K562 (cell line): ENCODE measurements at regions not wholly inside any gene's neighbourhood (a gene's known extent, or its start where the extent isn't known, plus 50 kb on each side); places are given as distances from the start of the nearest gene placed in this dataset.
A peak's percentile ranks its signal among the peaks of the same experiment; 100 is the strongest.

ENCODE experiments used
- ATAC-seq: fragments of 200-7000 bp; cut with Tn5 transposase; 3 replicates; pipeline ENCODE4 v1.9.1; 2020; ENCODE audit warnings: moderate library complexity
- BruUV-seq: library from RNA; stranded (reverse); fragments of 400-500 nt; replicated peaks from 2 replicates; lab custom pipeline; 2021; lab: Mats Ljungman, UMichigan
- CTCF ChIA-PET: fragments of 300-600 bp; formaldehyde crosslinking; extraction: SDS; loops from one replicate; lab custom pipeline; 2021; ENCODE audit warnings: low intra/inter-chr PET ratio; lab: Yijun Ruan, JAX
- POLR2A ChIA-PET: fragments of 300-600, 350-650 bp; sonication (Branson Sonifier 250); formaldehyde crosslinking; extraction: SDS; loops from one replicate; lab custom pipeline; 2021; ENCODE audit warnings: antibody characterized with exemption, inconsistent platforms; lab: Yijun Ruan, JAX
- DNase-seq, 4 experiments: peaks; one replicate each; pipeline versions ENCODE4 v3.0.0 to v3.0.0-alpha.2; 2011 to 2018; ENCODE audit warnings: low spot score in 3 of 4, mixed read lengths in 3 of 4; ENCODE audit errors: extremely low read depth in 1 of 4
- FAIRE-seq: peaks from 2 replicates; lab custom pipeline; 2011; peaks lifted over from hg19 to GRCh38; lab: Jason Lieb, UNC
- H2AFZ ChIP-seq: 2 replicates; pipeline ENCODE4 v1.6.0; 2011; ENCODE audit warnings: low read depth, low read length, control low read depth, inconsistent platforms
- H3K27ac ChIP-seq: fragments of 200-600 bp; 3 replicates; pipeline ENCODE4 v1.8.0; 2011; ENCODE audit warnings: low read depth, mild to moderate bottlenecking, control low read depth, inconsistent platforms, low read length, moderate library complexity, mixed read lengths; ENCODE audit errors: extremely low read depth
- H3K27me3 ChIP-seq, 2 experiments: fragments of 300-600 bp in 1 of 2; 2 replicates in 1 of 2; 3 replicates in 1 of 2; pipeline versions ENCODE4 v1.6.0 to v1.8.0; 2011; ENCODE audit warnings: inconsistent platforms in 2 of 2, low read length in 2 of 2, mild to moderate bottlenecking in 1 of 2, mixed read lengths in 1 of 2, moderate library complexity in 1 of 2; ENCODE audit not compliant: control insufficient read depth in 2 of 2, insufficient read depth in 2 of 2
- H3K36me3 ChIP-seq: fragments of 300-600 bp; 3 replicates; pipeline ENCODE4 v1.8.0; 2011; ENCODE audit warnings: mild to moderate bottlenecking, low read length, inconsistent platforms; ENCODE audit not compliant: control insufficient read depth, insufficient read depth
- H3K4me1 ChIP-seq, 2 experiments: fragments of 200-600 bp in 1 of 2; replicated peaks in 1 of 2; 2 replicates in 1 of 2; 3 replicates in 1 of 2; pipeline versions ENCODE4 v1.5.1 to v1.8.0; 2011; ENCODE audit warnings: inconsistent platforms in 2 of 2, low read length in 2 of 2, mild to moderate bottlenecking in 1 of 2, mixed read lengths in 1 of 2, moderate library complexity in 1 of 2; ENCODE audit not compliant: control insufficient read depth in 2 of 2, insufficient read depth in 2 of 2
- H3K4me2 ChIP-seq: 2 replicates; pipeline ENCODE4 v1.6.1; 2011; ENCODE audit warnings: low read length, control low read depth, inconsistent platforms, mixed read lengths; ENCODE audit not compliant: insufficient read depth
- H3K4me3 ChIP-seq: fragments of 200-600 bp; sonication (generic), shearing (Covaris generic); 2 replicates; pipeline ENCODE4 v1.5.1; 2016; ENCODE audit warnings: control low read depth, inconsistent platforms
- H3K79me2 ChIP-seq: fragments of 200-600 bp; 3 replicates; pipeline ENCODE4 v1.8.0; 2011; ENCODE audit warnings: low read length, inconsistent platforms; ENCODE audit not compliant: control insufficient read depth, insufficient read depth
- H3K9ac ChIP-seq, 2 experiments: 2 replicates each; pipeline versions ENCODE4 v1.6.0 to v1.6.1; 2011; ENCODE audit warnings: low read depth in 2 of 2, low read length in 2 of 2, control low read depth in 1 of 2, inconsistent platforms in 1 of 2, mild to moderate bottlenecking in 1 of 2, mixed read lengths in 1 of 2; ENCODE audit not compliant: insufficient read depth in 1 of 2
- H3K9me1 ChIP-seq: one replicate; pipeline ENCODE4 v1.6.0; 2011; ENCODE audit warnings: inconsistent platforms, mild to moderate bottlenecking, low read length, moderate library complexity; ENCODE audit not compliant: control insufficient read depth, insufficient read depth
- H3K9me3 ChIP-seq: replicated peaks from 2 replicates; pipeline ENCODE4 v1.5.1; 2011; ENCODE audit warnings: low read depth, low read length, inconsistent platforms; ENCODE audit not compliant: control insufficient read depth, insufficient read depth
- H4K20me1 ChIP-seq: replicated peaks from 2 replicates; pipeline ENCODE4 v1.6.1; 2011; ENCODE audit warnings: low read length, inconsistent platforms, mixed read lengths; ENCODE audit not compliant: control insufficient read depth, insufficient read depth
- ARHGAP35 ChIP-seq: fragments of 450-650 bp; IDR thresholded peaks from 2 replicates; pipeline ENCODE4 v1.6.1; 2018; ENCODE audit not compliant: partially characterized antibody
- BCL6 ChIP-seq: fragments of 250-450 bp; sonication (Bioruptor Pico); IDR thresholded peaks from 2 replicates; pipeline ENCODE4 v1.4.0; 2020
- DACH1 ChIP-seq: fragments of 450-650 bp; IDR thresholded peaks from 2 replicates; pipeline ENCODE4 v1.6.1; 2018; ENCODE audit not compliant: partially characterized antibody
- ILK ChIP-seq: fragments of 450-650 bp; IDR thresholded peaks from 2 replicates; pipeline ENCODE4 v1.6.1; 2016; ENCODE audit warnings: missing genetic modification characterization, low read depth, mild to moderate bottlenecking, missing compliant biosample characterization, moderate library complexity, borderline replicate concordance
- MAFG ChIP-seq: fragments of 450-650 bp; conservative IDR thresholded peaks from 2 replicates; pipeline ENCODE4 v1.6.1; 2016; ENCODE audit warnings: missing genetic modification characterization, missing compliant biosample characterization
- SIN3A ChIP-seq, 2 experiments: fragments of 150-350 bp in 1 of 2; IDR thresholded peaks; 2 replicates each; pipeline ENCODE4 v1.6.1; 2011 to 2016; ENCODE audit warnings: borderline replicate concordance in 2 of 2, low read depth in 2 of 2, low read length in 2 of 2, mild to moderate bottlenecking in 2 of 2, moderate library complexity in 2 of 2; ENCODE audit not compliant: control insufficient read depth in 1 of 2
- SMC3 ChIP-seq: conservative IDR thresholded peaks from 2 replicates; pipeline ENCODE4 v1.6.1; 2011; ENCODE audit warnings: low read depth, low read length, improper control_type of control experiment; ENCODE audit not compliant: insufficient read depth
- SRF ChIP-seq, 2 experiments: fragments of 250-450, 450-650 bp in 1 of 2; sonication (Bioruptor Pico) in 1 of 2; sonication (generic) in 1 of 2; formaldehyde crosslinking; IDR thresholded peaks; 2 replicates each; pipeline versions ENCODE4 v1.5.0 to v1.5.1; 2020 to 2022; ENCODE audit warnings: mild to moderate bottlenecking in 1 of 2, missing genetic modification reagents in 1 of 2
- TOE1 ChIP-seq, 2 experiments: fragments of 450-650 bp in 1 of 2; sonication (generic) in 1 of 2; formaldehyde crosslinking in 1 of 2; IDR thresholded peaks; 2 replicates each; pipeline versions ENCODE4 v1.7.1 to v1.8.0; 2016 to 2022; ENCODE audit warnings: borderline replicate concordance in 2 of 2, mild to moderate bottlenecking in 2 of 2, antibody characterized with exemption in 1 of 2, inconsistent platforms in 1 of 2, low read depth in 1 of 2, missing genetic modification reagents in 1 of 2, moderate library complexity in 1 of 2
- ZBTB1 ChIP-seq: sonication (generic); formaldehyde crosslinking; IDR thresholded peaks from 2 replicates; pipeline ENCODE4 v1.8.1; 2023; ENCODE audit warnings: missing genetic modification reagents, low read depth, mild to moderate bottlenecking, borderline replicate concordance
- ZC3H8 ChIP-seq: fragments of 450-650 bp; IDR thresholded peaks from 2 replicates; pipeline ENCODE4 v1.6.1; 2017
- ZNF124 ChIP-seq: sonication (generic); formaldehyde crosslinking; IDR thresholded peaks from 2 replicates; pipeline ENCODE4 v1.8.1; 2022; ENCODE audit warnings: missing genetic modification reagents
- ZNF431 ChIP-seq: sonication (generic); formaldehyde crosslinking; IDR thresholded peaks from 2 replicates; pipeline ENCODE4 v1.8.0; 2022; ENCODE audit warnings: mild to moderate bottlenecking, missing genetic modification reagents
- WGBS: fragments of 100-300 bp; shearing (Covaris generic); methylation state at CpG from one replicate; pipeline ENCODE4 v1.1.6; 2016; ENCODE audit warnings: low coverage, mixed read lengths; ENCODE audit not compliant: insufficient coverage; ENCODE audit errors: missing lambda C conversion rate; 5-methylcytosine and 5-hydroxymethylcytosine counted together
- in situ Hi-C: fragments of 300-500 bp; cut with MboI; formaldehyde crosslinking; loops from 4 replicates; pipeline ENCODE4 v1.15.0; 2018; ENCODE audit warnings: inconsistent platforms, mixed read lengths
- intact Hi-C: fragments of 100-400 bp; cut with micrococcal nuclease; formaldehyde crosslinking; loops from 2 replicates; pipeline ENCODE4 v1.14.2; 2022
- TF ChIP-seq, protein P1 (sequence below): fragments of 250-450 bp; sonication (Bioruptor Pico); IDR thresholded peaks from 2 replicates; pipeline ENCODE4 v1.4.0; 2020
- TF ChIP-seq, protein P2 (sequence below): fragments of 250-450 bp; sonication (Bioruptor Pico); IDR thresholded peaks from 2 replicates; pipeline ENCODE4 v1.4.0; 2020; ENCODE audit warnings: mild to moderate bottlenecking, moderate library complexity
- TF ChIP-seq, protein P3 (sequence below): fragments of 450-650 bp; formaldehyde crosslinking; IDR thresholded peaks from 2 replicates; pipeline ENCODE4 v1.4.0; 2022; ENCODE audit warnings: mild to moderate bottlenecking, moderate library complexity

DNA sequence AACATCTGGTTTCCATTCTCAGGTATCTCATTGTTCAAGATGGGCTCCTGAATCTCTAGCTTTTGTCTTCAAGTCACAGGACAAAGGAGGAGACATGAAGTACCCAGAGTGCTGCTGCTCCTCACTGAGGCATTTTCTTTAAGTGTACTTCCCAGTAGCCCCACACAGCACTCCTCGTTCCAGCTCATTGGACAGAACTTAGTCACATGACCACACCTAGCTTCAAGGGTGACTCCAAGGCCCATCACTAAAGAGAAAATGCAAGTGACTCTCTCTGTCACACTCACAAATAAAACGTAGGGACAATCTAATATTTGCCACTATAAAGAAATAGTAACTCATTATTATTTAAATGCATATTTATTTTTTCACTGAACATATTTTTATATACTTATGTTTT, 58.3 kb upstream of the NEUROD6 start:
- Histone ChIP-seq H3K9ac (no peak overlapping the region), H3K4me3 (no peak overlapping the region), H3K4me1 (no peaks in the 10 kb centered on the region), H3K36me3 (no peaks in the 10 kb centered on the region), H4K20me1 (no peaks in the 10 kb centered on the region), H3K9me1 (no peaks in the 10 kb centered on the region), H3K4me2 (no peak overlapping the region), H3K27ac (no peak overlapping the region), H2AFZ (no peak overlapping the region), H3K9me3 (no peaks in the 10 kb centered on the region), H3K79me2 (no peaks in the 10 kb centered on the region), H3K27me3 (no peaks in the 10 kb centered on the region; a peak in 1 of 5 replicates)
- in situ Hi-C loops = no loop called here
- 8% methylated on average over 2 of the region's 2 CpGs for WGBS
- ATAC-seq (peak; percentile 61; the same call in 2 of the 3 replicates), DNase-seq (peak in 1 of 4 experiments; percentile 10), FAIRE-seq (no peak)
- intact Hi-C loops = no loop called here
- BruUV-seq = no TSS peak
- ChIA-PET CTCF (no interaction called here), POLR2A (no interaction called here)
- no peak for TF ChIP-seq MAFG (tag)
- no peak for TF ChIP-seq ILK (tag)
- TF ChIP-seq TOE1 (IDR thresholded peaks at IDR 0.05; ENCODE audit: borderline replicate concordance) = 0 out of 2 replicates have a peak, but pooled peaks have one; percentile 24
- TF ChIP-seq TOE1 (CRISPR knock-in tag; IDR thresholded peaks at IDR 0.05; ENCODE audit: borderline replicate concordance, low read depth) = no peak
- no peak for TF ChIP-seq ZNF124 (CRISPR knock-in tag)
- TF ChIP-seq, protein P1, sequence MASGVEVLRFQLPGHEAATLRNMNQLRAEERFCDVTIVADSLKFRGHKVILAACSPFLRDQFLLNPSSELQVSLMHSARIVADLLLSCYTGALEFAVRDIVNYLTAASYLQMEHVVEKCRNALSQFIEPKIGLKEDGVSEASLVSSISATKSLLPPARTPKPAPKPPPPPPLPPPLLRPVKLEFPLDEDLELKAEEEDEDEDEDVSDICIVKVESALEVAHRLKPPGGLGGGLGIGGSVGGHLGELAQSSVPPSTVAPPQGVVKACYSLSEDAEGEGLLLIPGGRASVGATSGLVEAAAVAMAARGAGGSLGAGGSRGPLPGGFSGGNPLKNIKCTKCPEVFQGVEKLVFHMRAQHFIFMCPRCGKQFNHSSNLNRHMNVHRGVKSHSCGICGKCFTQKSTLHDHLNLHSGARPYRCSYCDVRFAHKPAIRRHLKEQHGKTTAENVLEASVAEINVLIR = no peak
- TF ChIP-seq, protein P2, sequence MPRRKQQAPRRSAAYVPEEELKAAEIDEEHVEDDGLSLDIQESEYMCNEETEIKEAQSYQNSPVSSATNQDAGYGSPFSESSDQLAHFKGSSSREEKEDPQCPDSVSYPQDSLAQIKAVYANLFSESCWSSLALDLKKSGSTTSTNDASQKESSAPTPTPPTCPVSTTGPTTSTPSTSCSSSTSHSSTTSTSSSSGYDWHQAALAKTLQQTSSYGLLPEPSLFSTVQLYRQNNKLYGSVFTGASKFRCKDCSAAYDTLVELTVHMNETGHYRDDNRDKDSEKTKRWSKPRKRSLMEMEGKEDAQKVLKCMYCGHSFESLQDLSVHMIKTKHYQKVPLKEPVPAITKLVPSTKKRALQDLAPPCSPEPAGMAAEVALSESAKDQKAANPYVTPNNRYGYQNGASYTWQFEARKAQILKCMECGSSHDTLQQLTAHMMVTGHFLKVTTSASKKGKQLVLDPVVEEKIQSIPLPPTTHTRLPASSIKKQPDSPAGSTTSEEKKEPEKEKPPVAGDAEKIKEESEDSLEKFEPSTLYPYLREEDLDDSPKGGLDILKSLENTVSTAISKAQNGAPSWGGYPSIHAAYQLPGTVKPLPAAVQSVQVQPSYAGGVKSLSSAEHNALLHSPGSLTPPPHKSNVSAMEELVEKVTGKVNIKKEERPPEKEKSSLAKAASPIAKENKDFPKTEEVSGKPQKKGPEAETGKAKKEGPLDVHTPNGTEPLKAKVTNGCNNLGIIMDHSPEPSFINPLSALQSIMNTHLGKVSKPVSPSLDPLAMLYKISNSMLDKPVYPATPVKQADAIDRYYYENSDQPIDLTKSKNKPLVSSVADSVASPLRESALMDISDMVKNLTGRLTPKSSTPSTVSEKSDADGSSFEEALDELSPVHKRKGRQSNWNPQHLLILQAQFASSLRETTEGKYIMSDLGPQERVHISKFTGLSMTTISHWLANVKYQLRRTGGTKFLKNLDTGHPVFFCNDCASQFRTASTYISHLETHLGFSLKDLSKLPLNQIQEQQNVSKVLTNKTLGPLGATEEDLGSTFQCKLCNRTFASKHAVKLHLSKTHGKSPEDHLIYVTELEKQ = no peak
- TF ChIP-seq ZC3H8 = no peak
- no peak for TF ChIP-seq SRF (CRISPR knock-in tag; IDR thresholded peaks at IDR 0.05)
- TF ChIP-seq BCL6 (CRISPR knock-in tag) = no peak
- TF ChIP-seq DACH1 = no peak
- no peak for TF ChIP-seq SIN3A (IDR thresholded peaks at IDR 0.05; ENCODE audit: borderline replicate concordance in 2 of 2, control insufficient read depth in 1 of 2, low read depth in 2 of 2, low read length in 2 of 2)
- TF ChIP-seq ZNF431 (CRISPR knock-in tag) = no peak
- TF ChIP-seq ZBTB1 (CRISPR knock-in tag) = no peak
- no peak for TF ChIP-seq SMC3
- no peak for TF ChIP-seq ARHGAP35
- TF ChIP-seq, protein P3, sequence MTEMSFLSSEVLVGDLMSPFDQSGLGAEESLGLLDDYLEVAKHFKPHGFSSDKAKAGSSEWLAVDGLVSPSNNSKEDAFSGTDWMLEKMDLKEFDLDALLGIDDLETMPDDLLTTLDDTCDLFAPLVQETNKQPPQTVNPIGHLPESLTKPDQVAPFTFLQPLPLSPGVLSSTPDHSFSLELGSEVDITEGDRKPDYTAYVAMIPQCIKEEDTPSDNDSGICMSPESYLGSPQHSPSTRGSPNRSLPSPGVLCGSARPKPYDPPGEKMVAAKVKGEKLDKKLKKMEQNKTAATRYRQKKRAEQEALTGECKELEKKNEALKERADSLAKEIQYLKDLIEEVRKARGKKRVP (CRISPR knock-in tag) = no peak
